ENCODE measurements at regions not wholly inside any gene's neighbourhood (a gene's known extent, or its start where the extent isn't known, plus 50 kb on each side); places are given as distances from the start of the nearest gene placed in this dataset.

DNA sequence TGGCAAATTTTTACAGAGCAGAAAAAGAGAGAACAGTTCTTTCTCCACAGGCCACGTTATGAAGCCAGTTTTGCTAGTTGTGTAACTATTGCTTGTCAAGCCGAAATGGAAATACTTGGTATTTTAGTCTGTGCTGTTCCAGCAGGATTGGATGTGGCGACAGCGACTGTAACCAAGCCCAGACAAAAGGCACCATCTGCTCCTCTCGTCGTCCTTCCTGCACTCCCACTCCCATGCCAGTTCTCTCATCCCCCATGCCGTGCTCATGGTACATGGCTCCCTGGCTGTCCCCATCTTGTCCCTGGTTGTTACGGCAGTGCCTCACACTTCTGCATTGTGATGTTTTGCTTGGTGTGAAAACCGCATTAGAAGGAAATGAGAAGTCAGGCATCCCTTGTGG lies 185.7 kb upstream of the FZD8 start:
- CTCF ChIA-PET = no interaction called here
- Histone ChIP-seq H3K27ac (ENCODE audit: insufficient read depth, low read depth, low read length) (no peak overlapping the region), H2AFZ (ENCODE audit: low read depth, low read length) (no peak overlapping the region), H3K27me3 (ENCODE audit: control insufficient read depth in 2 of 2, insufficient read depth in 2 of 2, low read length in 2 of 2) (peaks cover 0 to 1% of the 10 kb centered on the region in 2 experiments), H3K9me3 (replicated peaks; ENCODE audit: control insufficient read depth, insufficient read depth, low read length) (no peaks in the 10 kb centered on the region), H3K4me2 (ENCODE audit: insufficient read depth, low read length) (no peak overlapping the region), H3K36me3 (ENCODE audit: control insufficient read depth in 2 of 2, extremely low read depth in 1 of 2, insufficient read depth in 2 of 2, low read length in 2 of 2) (no peaks in the 10 kb centered on the region), H3K79me2 (ENCODE audit: control insufficient read depth, insufficient read depth, low read length) (no peaks in the 10 kb centered on the region), H4K20me1 (replicated peaks; ENCODE audit: control insufficient read depth, extremely low read depth, insufficient read depth, low read length) (no peaks in the 10 kb centered on the region), H3K9ac (replicated peaks; ENCODE audit: extremely low read depth, insufficient read depth, low read length) (no peak overlapping the region), H3K4me3 (replicated peaks in 1 of 3; ENCODE audit: insufficient read depth in 1 of 3, low read depth in 1 of 3, low read length in 3 of 3) (no peak overlapping the region), H3K4me1 (ENCODE audit: control insufficient read depth, extremely low read depth, insufficient read depth, low read length) (no peaks in the 10 kb centered on the region), H3K9me1 (replicated peaks; ENCODE audit: control insufficient read depth, extremely low read depth, insufficient read depth, low read length) (no peaks in the 10 kb centered on the region)
- intact Hi-C loops (cut with micrococcal nuclease) (no loop called here), dilution Hi-C loops (cut with MboI; ENCODE audit: extremely low pct_ligation_motif_present, low sequenced_read_pairs) (no loop called here)
- POLR2A ChIA-PET = no interaction called here
- TF ChIP-seq EZH2 (IDR thresholded peaks at IDR 0.05; ENCODE audit: borderline replicate concordance, low read depth, low read length, severe bottlenecking) (no peak), FOS (IDR thresholded peaks at IDR 0.05; ENCODE audit: borderline replicate concordance, insufficient read depth, low read length) (no peak), POLR2AphosphoS5 (IDR thresholded peaks at IDR 0.05; ENCODE audit: insufficient read depth, low read depth, low read length) (no peak), GATA2 (IDR thresholded peaks at IDR 0.05; ENCODE audit: insufficient read depth, insufficient read length, low read depth, low read length) (no peak), JUN (IDR thresholded peaks at IDR 0.05; ENCODE audit: borderline replicate concordance, insufficient read depth, insufficient read length, low read depth) (no peak), MYC (IDR thresholded peaks at IDR 0.05; ENCODE audit: low read depth, low read length) (no peak), POLR2A (IDR thresholded peaks at IDR 0.05; ENCODE audit: low read depth, low read length) (no peak)
- TF ChIP-seq, protein P1, sequence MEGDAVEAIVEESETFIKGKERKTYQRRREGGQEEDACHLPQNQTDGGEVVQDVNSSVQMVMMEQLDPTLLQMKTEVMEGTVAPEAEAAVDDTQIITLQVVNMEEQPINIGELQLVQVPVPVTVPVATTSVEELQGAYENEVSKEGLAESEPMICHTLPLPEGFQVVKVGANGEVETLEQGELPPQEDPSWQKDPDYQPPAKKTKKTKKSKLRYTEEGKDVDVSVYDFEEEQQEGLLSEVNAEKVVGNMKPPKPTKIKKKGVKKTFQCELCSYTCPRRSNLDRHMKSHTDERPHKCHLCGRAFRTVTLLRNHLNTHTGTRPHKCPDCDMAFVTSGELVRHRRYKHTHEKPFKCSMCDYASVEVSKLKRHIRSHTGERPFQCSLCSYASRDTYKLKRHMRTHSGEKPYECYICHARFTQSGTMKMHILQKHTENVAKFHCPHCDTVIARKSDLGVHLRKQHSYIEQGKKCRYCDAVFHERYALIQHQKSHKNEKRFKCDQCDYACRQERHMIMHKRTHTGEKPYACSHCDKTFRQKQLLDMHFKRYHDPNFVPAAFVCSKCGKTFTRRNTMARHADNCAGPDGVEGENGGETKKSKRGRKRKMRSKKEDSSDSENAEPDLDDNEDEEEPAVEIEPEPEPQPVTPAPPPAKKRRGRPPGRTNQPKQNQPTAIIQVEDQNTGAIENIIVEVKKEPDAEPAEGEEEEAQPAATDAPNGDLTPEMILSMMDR (IDR thresholded peaks at IDR 0.05; ENCODE audit: extremely low read depth in 1 of 2, insufficient read depth in 1 of 2, low read depth in 1 of 2, low read length in 2 of 2) = no peak
- TF ChIP-seq, protein P2, sequence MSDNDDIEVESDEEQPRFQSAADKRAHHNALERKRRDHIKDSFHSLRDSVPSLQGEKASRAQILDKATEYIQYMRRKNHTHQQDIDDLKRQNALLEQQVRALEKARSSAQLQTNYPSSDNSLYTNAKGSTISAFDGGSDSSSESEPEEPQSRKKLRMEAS (IDR thresholded peaks at IDR 0.05; ENCODE audit: insufficient read depth, insufficient read length) = no peak
- FAIRE-seq = no peak
- DNase-seq (ENCODE audit: low read depth, low spot score) = no peak
- no TSS peak for BruUV-seq (replicated peaks)

Measured in endothelial cell of umbilical vein (primary cell).